ENCODE measurements at regions not wholly inside any gene's neighbourhood (a gene's known extent, or its start where the extent isn't known, plus 50 kb on each side); places are given as distances from the start of the nearest gene placed in this dataset.

DNA sequence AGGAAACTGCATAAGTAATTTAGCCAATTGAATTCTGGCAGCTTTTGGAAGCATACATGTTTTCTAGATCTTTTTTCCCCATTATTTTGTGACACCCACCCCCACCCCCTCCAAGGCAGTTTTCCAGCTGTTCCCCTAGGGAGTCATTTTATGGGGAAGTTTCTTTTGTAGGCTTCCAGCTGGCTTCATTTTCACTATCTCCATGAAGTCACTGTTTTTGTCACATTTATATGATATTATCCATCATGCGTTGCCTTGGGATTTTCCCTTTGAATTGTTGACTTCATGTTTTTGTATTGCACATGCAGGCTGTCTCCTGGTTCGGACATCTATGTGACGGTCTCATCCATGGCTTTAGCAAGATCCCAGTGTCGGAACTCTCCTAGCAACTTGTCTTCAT is 233.6 kb upstream of the RGS6 start:
- 81 to 95% (median 89%) methylated on average over 4 of the region's 4 CpGs for WGBS, 5 donors
- no peak for DNase-seq
- Histone ChIP-seq H3K4me1 (peaks cover 0 to 11% (median 3%) of the 10 kb centered on the region in 6 donors), H3K27me3 (replicated peaks in 1 of 7) (no peaks in the 10 kb centered on the region), H3K36me3 (peaks cover 0 to 92% (median 8%) of the 10 kb centered on the region in 6 donors), H3K27ac (no peak overlapping the region), H3K4me3 (no peak overlapping the region), H3K9me3 (no peaks in the 10 kb centered on the region)
- intact Hi-C loops (cut with DNase I; ENCODE audit: low total_unique reads): no loop called here
- TF ChIP-seq, protein P1, sequence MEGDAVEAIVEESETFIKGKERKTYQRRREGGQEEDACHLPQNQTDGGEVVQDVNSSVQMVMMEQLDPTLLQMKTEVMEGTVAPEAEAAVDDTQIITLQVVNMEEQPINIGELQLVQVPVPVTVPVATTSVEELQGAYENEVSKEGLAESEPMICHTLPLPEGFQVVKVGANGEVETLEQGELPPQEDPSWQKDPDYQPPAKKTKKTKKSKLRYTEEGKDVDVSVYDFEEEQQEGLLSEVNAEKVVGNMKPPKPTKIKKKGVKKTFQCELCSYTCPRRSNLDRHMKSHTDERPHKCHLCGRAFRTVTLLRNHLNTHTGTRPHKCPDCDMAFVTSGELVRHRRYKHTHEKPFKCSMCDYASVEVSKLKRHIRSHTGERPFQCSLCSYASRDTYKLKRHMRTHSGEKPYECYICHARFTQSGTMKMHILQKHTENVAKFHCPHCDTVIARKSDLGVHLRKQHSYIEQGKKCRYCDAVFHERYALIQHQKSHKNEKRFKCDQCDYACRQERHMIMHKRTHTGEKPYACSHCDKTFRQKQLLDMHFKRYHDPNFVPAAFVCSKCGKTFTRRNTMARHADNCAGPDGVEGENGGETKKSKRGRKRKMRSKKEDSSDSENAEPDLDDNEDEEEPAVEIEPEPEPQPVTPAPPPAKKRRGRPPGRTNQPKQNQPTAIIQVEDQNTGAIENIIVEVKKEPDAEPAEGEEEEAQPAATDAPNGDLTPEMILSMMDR (IDR thresholded peaks at IDR 0.05 in 8 of 11, conservative IDR thresholded peaks at IDR 0.05 in 3 of 11): no peak
- TF ChIP-seq POLR2A (IDR thresholded peaks at IDR 0.05): no peak
- TF ChIP-seq POLR2AphosphoS5 (IDR thresholded peaks at IDR 0.05): no peak

DNA sequence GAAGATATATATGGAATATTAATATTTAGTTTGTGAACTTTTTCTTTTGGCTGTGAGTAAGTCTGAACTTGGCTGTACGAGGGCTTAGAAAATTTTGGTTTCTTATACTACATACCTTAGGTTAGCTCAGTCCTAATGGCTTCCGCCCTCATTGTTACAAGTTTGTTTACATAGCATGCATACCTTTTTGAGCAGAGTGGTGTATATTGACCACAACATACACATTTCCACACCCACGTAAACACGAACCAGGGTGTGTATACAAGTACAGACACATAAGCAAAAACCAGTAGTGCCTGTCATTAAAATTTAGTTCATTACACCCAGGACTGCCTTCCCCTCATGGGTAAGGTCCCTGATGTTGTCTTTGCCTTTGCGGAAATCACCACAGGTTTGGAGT is 230.2 kb upstream of the RGS6 start:
- intact Hi-C loops (cut with DNase I; ENCODE audit: low total_unique reads): no loop called here
- peaks cover 0 to 17% (median 7%) of the 10 kb centered on the region in 6 donors for H3K4me1 ChIP-seq
- TF ChIP-seq, protein P1 (IDR thresholded peaks at IDR 0.05 in 8 of 11, conservative IDR thresholded peaks at IDR 0.05 in 3 of 11): no peak
- TF ChIP-seq POLR2AphosphoS5 (IDR thresholded peaks at IDR 0.05): no peak
- TF ChIP-seq POLR2A (IDR thresholded peaks at IDR 0.05): no peak
- DNase-seq: no peak
- peaks cover 0 to 93% (median 19%) of the 10 kb centered on the region in 6 donors for H3K36me3 ChIP-seq
- H3K27me3 ChIP-seq (replicated peaks in 1 of 7): no peaks in the 10 kb centered on the region
- no peaks in the 10 kb centered on the region for H3K9me3 ChIP-seq
- no peak overlapping the region for H3K27ac ChIP-seq
- WGBS, 5 donors: 87 to 94% (median 92%) methylated on average over 5 of the region's 5 CpGs
- H3K4me3 ChIP-seq: no peak overlapping the region

DNA sequence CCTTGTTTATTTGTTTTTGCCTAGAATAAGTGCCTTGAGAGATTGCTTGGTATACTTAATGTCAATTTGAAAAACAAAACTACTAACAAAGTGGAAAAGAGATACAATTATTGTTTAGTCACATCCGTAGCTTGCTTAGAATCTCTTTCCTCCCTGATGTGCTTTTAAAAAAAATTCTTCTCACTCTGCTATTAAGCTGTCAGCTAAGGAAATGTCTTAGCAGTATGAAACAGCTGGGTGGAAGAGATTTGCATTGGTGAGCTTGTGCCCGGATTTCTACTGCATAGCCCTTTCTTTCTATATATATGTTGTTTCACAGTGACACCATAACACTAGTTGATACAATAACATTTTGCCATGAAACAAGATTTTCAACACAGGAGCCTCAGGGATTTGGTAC is 229.4 kb upstream of the RGS6 start:
- WGBS, 5 donors: 42 to 71% (median 62%) methylated on average over 2 of the region's 2 CpGs

DNA sequence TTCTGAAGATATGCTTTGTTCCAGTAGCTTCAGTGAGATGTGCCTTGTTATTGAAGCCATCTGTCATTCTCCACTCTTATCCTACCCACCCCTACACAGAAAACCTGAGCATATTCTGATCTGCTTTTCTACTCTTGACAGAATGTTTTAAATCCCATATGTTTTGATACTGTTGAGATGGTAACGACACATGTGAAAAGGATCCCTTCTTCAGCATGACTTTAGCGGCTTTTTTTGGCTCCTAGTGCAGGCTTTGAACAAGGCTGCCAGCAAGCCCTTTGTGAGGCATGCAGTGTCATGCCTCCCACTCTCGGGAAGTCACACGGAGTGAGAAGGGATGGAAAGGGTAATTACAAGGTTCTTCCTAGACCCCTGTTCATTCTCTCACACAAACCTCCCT is 228.8 kb upstream of the RGS6 start:
- Histone ChIP-seq H3K4me3 (no peak overlapping the region), H3K9me3 (no peaks in the 10 kb centered on the region), H3K4me1 (peaks cover 0 to 17% (median 7%) of the 10 kb centered on the region in 6 donors), H3K27me3 (replicated peaks in 1 of 7) (no peaks in the 10 kb centered on the region), H3K36me3 (peaks cover 0 to 95% (median 19%) of the 10 kb centered on the region in 6 donors), H3K27ac (no peak overlapping the region)
- TF ChIP-seq POLR2A (IDR thresholded peaks at IDR 0.05) (no peak), POLR2AphosphoS5 (IDR thresholded peaks at IDR 0.05) (no peak)
- TF ChIP-seq, protein P1 (IDR thresholded peaks at IDR 0.05 in 8 of 11, conservative IDR thresholded peaks at IDR 0.05 in 3 of 11): no peak
- DNase-seq: no peak
- 58 to 87% (median 79%) methylated on average over 4 of the region's 4 CpGs for WGBS, 5 donors
- intact Hi-C loops (cut with DNase I; ENCODE audit: low total_unique reads): no loop called here

More for the DNA sequence above, 229.4 kb upstream of the RGS6 start:
- H3K9me3 ChIP-seq: no peaks in the 10 kb centered on the region
- H3K4me1 ChIP-seq: peaks cover 0 to 17% (median 7%) of the 10 kb centered on the region in 6 donors
- no peaks in the 10 kb centered on the region for H3K27me3 ChIP-seq (replicated peaks in 1 of 7)
- intact Hi-C loops (cut with DNase I; ENCODE audit: low total_unique reads): no loop called here
- TF ChIP-seq POLR2AphosphoS5 (IDR thresholded peaks at IDR 0.05) (no peak), POLR2A (IDR thresholded peaks at IDR 0.05) (no peak)
- TF ChIP-seq, protein P1 (IDR thresholded peaks at IDR 0.05 in 8 of 11, conservative IDR thresholded peaks at IDR 0.05 in 3 of 11): no peak
- no peak for DNase-seq
- peak overlapping the region in 1 of 8 donors; percentile 1 for H3K27ac ChIP-seq
- no peak overlapping the region for H3K4me3 ChIP-seq
- H3K36me3 ChIP-seq: peaks cover 0 to 95% (median 19%) of the 10 kb centered on the region in 6 donors
